ENCODE measurements at regions not wholly inside any gene's neighbourhood (a gene's known extent, or its start where the extent isn't known, plus 50 kb on each side); places are given as distances from the start of the nearest gene placed in this dataset.

- intact Hi-C loops (cut with micrococcal nuclease; ENCODE audit: unreplicated experiment), result no loop called here
- TF ChIP-seq EZH2 (IDR thresholded peaks at IDR 0.05; ENCODE audit: borderline replicate concordance, low read depth, low read length, poor library complexity, severe bottlenecking) (no peak), CTCF (conservative IDR thresholded peaks at IDR 0.05; ENCODE audit: low read depth, low read length) (no peak)
These were observed 104.8 kb upstream of the UBL3 start for GRCh38 chr13:29955137-29955650.

GRCh38 chr13:29954082-29955028 is 103.9 kb upstream of the UBL3 start:
- no peak for TF ChIP-seq CTCF (conservative IDR thresholded peaks at IDR 0.05; ENCODE audit: low read depth, low read length)
- no peak for TF ChIP-seq EZH2 (IDR thresholded peaks at IDR 0.05; ENCODE audit: borderline replicate concordance, low read depth, low read length, poor library complexity, severe bottlenecking)
- ChIA-PET POLR2A (ENCODE audit: low non-redundant PET) (interaction anchor here (0.6 kb wide), 1 partner anchor 168 kb away, joined by 5 read pairs; no protein-coding TSS in a partner anchor), CTCF (interaction anchor here (0.6 kb wide), 1 partner anchor 49 kb away, joined by 4 read pairs; no protein-coding TSS in a partner anchor)

More at GRCh38 chr13:29955137-29955650, 104.8 kb upstream of the UBL3 start:
- no TSS peak for BruUV-seq (replicated peaks)
- H3K4me1 ChIP-seq (ENCODE audit: insufficient read depth, low read length, poor library complexity, severe bottlenecking), result no peaks in the 10 kb centered on the region
- H3K27ac ChIP-seq (ENCODE audit: low read depth, low read length, poor library complexity, severe bottlenecking), result no peak overlapping the region
- CTCF ChIA-PET, result no interaction called here
- no peaks in the 10 kb centered on the region for H3K9me3 ChIP-seq (ENCODE audit: low read depth, low read length, poor library complexity, severe bottlenecking)
- no peak overlapping the region for H3K4me3 ChIP-seq (ENCODE audit: low read depth, low read length, poor library complexity, severe bottlenecking)
- H3K27me3 ChIP-seq (replicated peaks; ENCODE audit: insufficient read depth, low read depth, low read length, poor library complexity), result peaks cover 6% of the 10 kb centered on the region
- POLR2A ChIA-PET (ENCODE audit: low non-redundant PET), result no interaction called here
- H3K36me3 ChIP-seq (ENCODE audit: insufficient read depth, low read length, poor library complexity, severe bottlenecking), result no peaks in the 10 kb centered on the region
- DNase-seq (ENCODE audit: low spot score), result no peak

GRCh38 chr13:29953542-29953941 is 103.1 kb upstream of the UBL3 start:
- intact Hi-C loops (cut with micrococcal nuclease; ENCODE audit: unreplicated experiment), result no loop called here

More at GRCh38 chr13:29954082-29955028, 103.9 kb upstream of the UBL3 start:
- intact Hi-C loops (cut with micrococcal nuclease; ENCODE audit: unreplicated experiment), result no loop called here
- Histone ChIP-seq H3K27me3 (replicated peaks; ENCODE audit: insufficient read depth, low read depth, low read length, poor library complexity) (peaks cover 6% of the 10 kb centered on the region), H3K36me3 (ENCODE audit: insufficient read depth, low read length, poor library complexity, severe bottlenecking) (no peaks in the 10 kb centered on the region), H3K4me1 (ENCODE audit: insufficient read depth, low read length, poor library complexity, severe bottlenecking) (no peaks in the 10 kb centered on the region), H3K4me3 (ENCODE audit: low read depth, low read length, poor library complexity, severe bottlenecking) (no peak overlapping the region), H3K9me3 (ENCODE audit: low read depth, low read length, poor library complexity, severe bottlenecking) (no peaks in the 10 kb centered on the region), H3K27ac (ENCODE audit: low read depth, low read length, poor library complexity, severe bottlenecking) (no peak overlapping the region)
- no TSS peak for BruUV-seq (replicated peaks)
- no peak for DNase-seq (ENCODE audit: low spot score)

More at GRCh38 chr13:29953542-29953941, 103.1 kb upstream of the UBL3 start:
- H3K27ac ChIP-seq (ENCODE audit: low read depth, low read length, poor library complexity, severe bottlenecking), result no peak overlapping the region
- no peak for TF ChIP-seq EZH2 (IDR thresholded peaks at IDR 0.05; ENCODE audit: borderline replicate concordance, low read depth, low read length, poor library complexity, severe bottlenecking)
- TF ChIP-seq CTCF (conservative IDR thresholded peaks at IDR 0.05; ENCODE audit: low read depth, low read length), result no peak
- no TSS peak for BruUV-seq (replicated peaks)
- H3K36me3 ChIP-seq (ENCODE audit: insufficient read depth, low read length, poor library complexity, severe bottlenecking), result no peaks in the 10 kb centered on the region
- H3K4me3 ChIP-seq (ENCODE audit: low read depth, low read length, poor library complexity, severe bottlenecking), result no peak overlapping the region
- peaks cover 6% of the 10 kb centered on the region for H3K27me3 ChIP-seq (replicated peaks; ENCODE audit: insufficient read depth, low read depth, low read length, poor library complexity)
- no peaks in the 10 kb centered on the region for H3K4me1 ChIP-seq (ENCODE audit: insufficient read depth, low read length, poor library complexity, severe bottlenecking)
- ChIA-PET CTCF (interaction anchor here (0.6 kb wide), 1 partner anchor 49 kb away, joined by 4 read pairs; no protein-coding TSS in a partner anchor), POLR2A (ENCODE audit: low non-redundant PET) (interaction anchor here (0.6 kb wide), 1 partner anchor 168 kb away, joined by 5 read pairs; no protein-coding TSS in a partner anchor)
- no peaks in the 10 kb centered on the region for H3K9me3 ChIP-seq (ENCODE audit: low read depth, low read length, poor library complexity, severe bottlenecking)
- DNase-seq (ENCODE audit: low spot score), result no peak
